ENCODE measurements at regions not wholly inside any gene's neighbourhood (a gene's known extent, or its start where the extent isn't known, plus 50 kb on each side); places are given as distances from the start of the nearest gene placed in this dataset.

DNA sequence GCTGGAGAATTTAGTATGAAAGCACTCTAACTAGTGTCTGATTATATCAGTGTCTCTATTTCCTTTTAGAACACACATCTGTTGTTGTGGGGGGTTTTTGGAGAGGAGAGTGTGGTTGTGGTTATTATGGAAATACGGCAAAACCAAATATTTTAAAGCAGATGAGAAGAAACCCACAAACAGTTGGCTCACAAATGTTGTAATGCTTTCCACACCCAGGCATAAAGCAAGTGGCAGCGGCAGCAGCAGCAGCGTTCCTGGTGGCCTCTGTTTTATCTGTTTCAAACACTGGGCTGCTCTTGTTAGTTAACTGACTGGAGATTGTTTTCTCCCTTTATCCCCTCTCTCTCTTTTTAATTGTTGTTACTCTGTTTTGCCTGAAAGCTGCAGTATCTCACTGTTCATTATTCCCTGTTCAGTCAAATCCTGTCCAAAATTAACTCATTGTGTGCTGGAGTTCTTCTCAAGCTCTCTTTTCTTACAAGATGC lies 1045.5 kb upstream of the NR2F2 start:
- H3K4me3 ChIP-seq: no peak overlapping the region
- no peaks in the 10 kb centered on the region for H3K27me3 ChIP-seq
- H3K9me3 ChIP-seq: no peaks in the 10 kb centered on the region
- intact Hi-C loops (cut with DNase I; ENCODE audit: low total_unique reads): no loop called here
- peaks cover 0 to 98% (median 37%) of the 10 kb centered on the region in 4 donors for H3K4me1 ChIP-seq
- no peaks in the 10 kb centered on the region for H3K36me3 ChIP-seq
- TF ChIP-seq CTCF (IDR thresholded peaks at IDR 0.05): peak in 1 of 2 experiments; percentile 25
- H3K27ac ChIP-seq: peak overlapping the region; percentile 54 to 75
- DNase-seq: no peak

- peak overlapping the region; percentile 54 to 75 for H3K27ac ChIP-seq
- no peaks in the 10 kb centered on the region for H3K36me3 ChIP-seq
- no peak overlapping the region for H3K4me3 ChIP-seq
- peaks cover 0 to 94% (median 35%) of the 10 kb centered on the region in 4 donors for H3K4me1 ChIP-seq
- no peak for TF ChIP-seq CTCF (IDR thresholded peaks at IDR 0.05)
- H3K9me3 ChIP-seq: no peaks in the 10 kb centered on the region
- H3K27me3 ChIP-seq: no peaks in the 10 kb centered on the region
- intact Hi-C loops (cut with DNase I; ENCODE audit: low total_unique reads): no loop called here
- no peak for DNase-seq
Measured at GRCh38 chr15:95286352-95286880, 1044.1 kb upstream of the NR2F2 start.

GRCh38 chr15:95287720-95288103 lies 1042.8 kb upstream of the NR2F2 start:
- Histone ChIP-seq H3K4me3 (no peak overlapping the region), H3K36me3 (no peaks in the 10 kb centered on the region), H3K9me3 (no peaks in the 10 kb centered on the region), H3K27me3 (no peaks in the 10 kb centered on the region), H3K27ac (peak overlapping the region; percentile 54 to 75), H3K4me1 (peaks cover 0 to 91% (median 35%) of the 10 kb centered on the region in 4 donors)
- intact Hi-C loops (cut with DNase I; ENCODE audit: low total_unique reads): no loop called here
- DNase-seq: no peak
- TF ChIP-seq CTCF (IDR thresholded peaks at IDR 0.05): no peak

DNA sequence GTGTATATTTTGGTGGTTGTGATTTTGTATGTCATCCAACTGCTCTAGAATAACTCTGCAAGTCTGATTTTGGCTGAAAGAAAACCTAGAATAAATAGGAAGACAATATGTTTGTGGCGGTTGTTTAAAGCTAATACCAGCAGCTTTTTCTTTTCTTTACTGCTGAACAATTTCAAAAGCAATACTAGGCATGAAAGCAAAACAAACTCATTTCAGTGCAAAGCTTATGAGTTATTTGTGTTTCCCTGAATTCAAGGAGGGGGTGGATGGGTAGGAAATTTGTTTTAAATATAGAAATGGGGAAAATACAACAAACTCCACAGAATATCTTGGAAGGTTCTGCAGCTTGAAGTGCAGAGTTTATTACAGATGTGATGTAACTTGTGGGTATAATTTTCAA lies 1041.9 kb upstream of the NR2F2 start:
- peaks cover 0 to 91% (median 33%) of the 10 kb centered on the region in 4 donors for H3K4me1 ChIP-seq
- peak overlapping the region; percentile 48 to 75 for H3K27ac ChIP-seq
- no peaks in the 10 kb centered on the region for H3K27me3 ChIP-seq
- intact Hi-C loops (cut with DNase I; ENCODE audit: low total_unique reads): no loop called here
- no peak for DNase-seq
- no peak overlapping the region for H3K4me3 ChIP-seq
- no peaks in the 10 kb centered on the region for H3K9me3 ChIP-seq
- TF ChIP-seq CTCF (IDR thresholded peaks at IDR 0.05): no peak
- no peaks in the 10 kb centered on the region for H3K36me3 ChIP-seq

GRCh38 chr15:95290176-95290974 lies 1040.1 kb upstream of the NR2F2 start:
- intact Hi-C loops (cut with DNase I; ENCODE audit: low total_unique reads): no loop called here
- H3K4me1 ChIP-seq: peaks cover 0 to 86% (median 30%) of the 10 kb centered on the region in 4 donors
- H3K27me3 ChIP-seq: no peaks in the 10 kb centered on the region
- no peak for DNase-seq
- no peaks in the 10 kb centered on the region for H3K36me3 ChIP-seq
- TF ChIP-seq CTCF (IDR thresholded peaks at IDR 0.05): no peak
- H3K4me3 ChIP-seq: no peak overlapping the region
- no peaks in the 10 kb centered on the region for H3K9me3 ChIP-seq
- H3K27ac ChIP-seq: peak overlapping the region; percentile 48 to 75
